HEK293 (cell line): ENCODE measurements at regions not wholly inside any gene's neighbourhood (a gene's known extent, or its start where the extent isn't known, plus 50 kb on each side); places are given as distances from the start of the nearest gene placed in this dataset.

Experiments used
- CTCF ChIA-PET: fragments of 350-600 bp; formaldehyde crosslinking; extraction: SDS; loops from one replicate; lab custom pipeline; 2021; ENCODE audit warnings: antibody characterized with exemption; lab: Yijun Ruan, JAX
- POLR2A ChIA-PET: fragments of 300-600 bp; formaldehyde crosslinking; extraction: SDS; loops from one replicate; lab custom pipeline; 2020; ENCODE audit warnings: antibody characterized with exemption, inconsistent platforms; lab: Yijun Ruan, JAX
- H3K27ac ChIP-seq: fragments of 200-500 bp; sonication (Bioruptor generic); 2 replicates; pipeline ENCODE4 v1.5.1; 2014; ENCODE audit warnings: low read depth, low read length, control low read depth, inconsistent platforms; ENCODE audit errors: extremely low read depth
- H3K36me3 ChIP-seq, 2 experiments: fragments of 200-500 bp in 1 of 2; sonication (Bioruptor generic) in 1 of 2; 1 replicate in 1 of 2; 2 replicates in 1 of 2; pipeline ENCODE4 v1.5.1; 2014 to 2017; ENCODE audit warnings: inconsistent platforms in 2 of 2, low read length in 2 of 2; ENCODE audit not compliant: control insufficient read depth in 2 of 2, insufficient read depth in 1 of 2
- H3K4me1 ChIP-seq: fragments of 200-500 bp; sonication (Bioruptor generic); 2 replicates; pipeline ENCODE4 v1.5.1; 2014; ENCODE audit warnings: mild to moderate bottlenecking, low read length, inconsistent platforms; ENCODE audit not compliant: control insufficient read depth, insufficient read depth
- H3K4me3 ChIP-seq: 2 replicates; pipeline ENCODE4 v1.5.1; 2011; ENCODE audit warnings: low read depth, mild to moderate bottlenecking, control low read depth, low read length, moderate library complexity
- H3K9me3 ChIP-seq: fragments of 200-500 bp; sonication (Bioruptor generic); 2 replicates; pipeline ENCODE4 v1.5.1; 2014; ENCODE audit warnings: low read depth, low read length, inconsistent platforms; ENCODE audit not compliant: control insufficient read depth, insufficient read depth
- AEBP2 ChIP-seq: fragments of 450-650 bp; formaldehyde crosslinking; IDR thresholded peaks from 2 replicates; pipeline ENCODE4 v1.5.1; 2016; ENCODE audit warnings: missing biosample characterization, missing genetic modification characterization, borderline replicate concordance
- GLI2 ChIP-seq: fragments of 450-650 bp; formaldehyde crosslinking; IDR thresholded peaks from 2 replicates; pipeline ENCODE4; 2017; ENCODE audit warnings: missing biosample characterization, missing genetic modification characterization, low read depth, borderline replicate concordance
- GLI4 ChIP-seq: fragments of 450-650 bp; formaldehyde crosslinking; IDR thresholded peaks from 2 replicates; pipeline ENCODE4 v1.5.1; 2016; ENCODE audit warnings: missing biosample characterization, missing genetic modification characterization
- HIC1 ChIP-seq: fragments of 450-650 bp; formaldehyde crosslinking; IDR thresholded peaks from 2 replicates; pipeline ENCODE4 v1.5.1; 2016; ENCODE audit warnings: missing biosample characterization, missing genetic modification characterization
- SP2 ChIP-seq: fragments of 450-650 bp; formaldehyde crosslinking; IDR thresholded peaks from 2 replicates; pipeline ENCODE4 v1.5.1; 2016; ENCODE audit warnings: missing biosample characterization, missing genetic modification characterization
- ZBTB10 ChIP-seq: fragments of 450-650 bp; formaldehyde crosslinking; IDR thresholded peaks from 2 replicates; pipeline ENCODE4 v1.5.1; 2016; ENCODE audit warnings: missing biosample characterization, missing genetic modification characterization
- ZBTB17 ChIP-seq: fragments of 450-650 bp; formaldehyde crosslinking; IDR thresholded peaks from 2 replicates; pipeline ENCODE4 v1.5.1; 2016; ENCODE audit warnings: missing biosample characterization, missing genetic modification characterization
- ZFP37 ChIP-seq: fragments of 450-650 bp; formaldehyde crosslinking; IDR thresholded peaks from 2 replicates; pipeline ENCODE4 v1.5.1; 2016; ENCODE audit warnings: missing biosample characterization, missing genetic modification characterization
- ZNF112 ChIP-seq: fragments of 450-650 bp; formaldehyde crosslinking; IDR thresholded peaks from 2 replicates; pipeline ENCODE4 v1.5.0; 2017; ENCODE audit warnings: missing biosample characterization, missing genetic modification characterization
- ZNF214 ChIP-seq: fragments of 450-650 bp; formaldehyde crosslinking; IDR thresholded peaks from 2 replicates; pipeline ENCODE4 v1.5.1; 2017; ENCODE audit warnings: missing biosample characterization, mild to moderate bottlenecking, missing genetic modification characterization, borderline replicate concordance
- ZNF266 ChIP-seq: fragments of 450-650 bp; formaldehyde crosslinking; IDR thresholded peaks from 2 replicates; pipeline ENCODE4 v1.5.1; 2016; ENCODE audit warnings: missing biosample characterization, missing genetic modification characterization, low read depth
- ZNF48 ChIP-seq: fragments of 450-650 bp; formaldehyde crosslinking; IDR thresholded peaks from 2 replicates; pipeline ENCODE4 v1.5.1; 2016; ENCODE audit warnings: missing biosample characterization, missing genetic modification characterization
- ZNF488 ChIP-seq: fragments of 450-650 bp; formaldehyde crosslinking; IDR thresholded peaks from 2 replicates; pipeline ENCODE4 v1.5.1; 2016; ENCODE audit warnings: missing biosample characterization, missing genetic modification characterization
- ZNF555 ChIP-seq: fragments of 450-650 bp; formaldehyde crosslinking; conservative IDR thresholded peaks from 2 replicates; pipeline ENCODE4 v1.5.1; 2017; ENCODE audit warnings: missing biosample characterization, mild to moderate bottlenecking, missing genetic modification characterization, inconsistent platforms
- ZNF558 ChIP-seq: fragments of 450-650 bp; formaldehyde crosslinking; IDR thresholded peaks from 2 replicates; pipeline ENCODE4 v1.5.1; 2016; ENCODE audit warnings: missing biosample characterization, missing genetic modification characterization
- ZNF571 ChIP-seq: fragments of 450-650 bp; formaldehyde crosslinking; IDR thresholded peaks from 2 replicates; pipeline ENCODE4 v1.5.0; 2017; ENCODE audit warnings: missing biosample characterization, missing genetic modification characterization
- ZNF585B ChIP-seq: fragments of 450-650 bp; formaldehyde crosslinking; IDR thresholded peaks from 2 replicates; pipeline ENCODE4 v1.5.1; 2016; ENCODE audit warnings: missing biosample characterization, missing genetic modification characterization
- ZNF596 ChIP-seq: fragments of 450-650 bp; IDR thresholded peaks from 2 replicates; pipeline ENCODE4 v1.5.0; 2018; ENCODE audit warnings: missing biosample characterization, mild to moderate bottlenecking, missing genetic modification characterization, moderate library complexity
- ZNF624 ChIP-seq: fragments of 450-650 bp; formaldehyde crosslinking; IDR thresholded peaks from 2 replicates; pipeline ENCODE4 v1.5.1; 2017; ENCODE audit warnings: missing biosample characterization, missing genetic modification characterization
- ZNF660 ChIP-seq: fragments of 450-650 bp; IDR thresholded peaks from 2 replicates; pipeline ENCODE4 v1.5.1; 2018; ENCODE audit warnings: missing biosample characterization, mild to moderate bottlenecking, missing genetic modification characterization
- ZNF792 ChIP-seq: fragments of 450-650 bp; formaldehyde crosslinking; IDR thresholded peaks from 2 replicates; pipeline ENCODE4 v1.5.1; 2016; ENCODE audit warnings: missing biosample characterization, missing genetic modification characterization
- ZSCAN4 ChIP-seq: fragments of 450-650 bp; formaldehyde crosslinking; IDR thresholded peaks from 2 replicates; pipeline ENCODE4 v1.5.1; 2017; ENCODE audit warnings: missing biosample characterization, missing genetic modification characterization

GRCh38 chr1:4532656-4533055 is 121.8 kb upstream of the AJAP1 start (continued):
- no peak for TF ChIP-seq AEBP2 (tag by site-specific recombination)
- TF ChIP-seq ZNF558 (tag by site-specific recombination), result no peak
- TF ChIP-seq HIC1 (tag by site-specific recombination), result no peak
- no peak for TF ChIP-seq ZNF792 (tag by site-specific recombination)
- no peak for TF ChIP-seq ZNF571 (tag by site-specific recombination)
- TF ChIP-seq ZNF596, result no peak

GRCh38 chr1:4546911-4547310 is 107.5 kb upstream of the AJAP1 start:
- H3K36me3 ChIP-seq, result no peaks in the 10 kb centered on the region
- H3K4me1 ChIP-seq, result no peaks in the 10 kb centered on the region
- POLR2A ChIA-PET, result no interaction called here
- no peak overlapping the region for H3K4me3 ChIP-seq
- CTCF ChIA-PET, result no interaction called here
- TF ChIP-seq ZBTB17 (tag by site-specific recombination), result no peak
- no peak for TF ChIP-seq ZNF660
- TF ChIP-seq ZSCAN4 (tag by site-specific recombination), result no peak
- TF ChIP-seq ZNF112 (tag by site-specific recombination), result no peak
- no peak for TF ChIP-seq GLI4 (tag by site-specific recombination)
- TF ChIP-seq ZNF488 (tag by site-specific recombination), result no peak
- no peak for TF ChIP-seq ZNF266 (tag by site-specific recombination)
- no peak for TF ChIP-seq GLI2 (tag by site-specific recombination)
- TF ChIP-seq ZBTB10 (tag by site-specific recombination), result no peak
- TF ChIP-seq ZNF48 (tag by site-specific recombination), result no peak
- TF ChIP-seq ZNF214, result no peak
- TF ChIP-seq ZFP37 (tag by site-specific recombination), result no peak
- TF ChIP-seq ZNF555, result no peak
- TF ChIP-seq SP2 (tag by site-specific recombination), result no peak
- no peak for TF ChIP-seq ZNF585B
- TF ChIP-seq ZNF624 (tag by site-specific recombination), result no peak
- no peak for TF ChIP-seq ZNF596
- TF ChIP-seq, all 188 proteins: peak for 0
- Histone ChIP-seq H3K9me3 (no peaks in the 10 kb centered on the region), H3K27ac (no peak overlapping the region)
